ENCODE measurements at regions not wholly inside any gene's neighbourhood (a gene's known extent, or its start where the extent isn't known, plus 50 kb on each side); places are given as distances from the start of the nearest gene placed in this dataset.

DNA sequence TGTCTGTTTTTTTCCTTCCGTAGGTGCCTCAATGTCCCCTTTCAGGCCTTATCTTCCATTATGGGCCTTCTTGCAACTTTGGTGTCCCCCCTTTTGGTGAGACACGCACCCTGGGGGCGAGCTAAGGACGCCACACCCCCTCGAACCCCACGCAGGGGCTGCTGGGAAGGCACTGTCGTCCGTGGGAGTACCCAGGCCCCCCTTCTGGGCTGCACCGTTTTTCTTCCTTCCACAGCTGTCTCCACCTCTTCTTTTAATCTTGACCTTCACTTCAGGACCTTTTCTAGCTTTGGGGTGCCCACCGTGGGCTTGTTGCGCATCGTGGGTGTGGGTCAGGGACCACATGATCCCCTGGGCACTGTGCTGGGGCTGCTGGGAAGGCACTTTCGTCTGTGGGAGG is 271.8 kb downstream of the ALG10 start:
- TF ChIP-seq, protein P1, sequence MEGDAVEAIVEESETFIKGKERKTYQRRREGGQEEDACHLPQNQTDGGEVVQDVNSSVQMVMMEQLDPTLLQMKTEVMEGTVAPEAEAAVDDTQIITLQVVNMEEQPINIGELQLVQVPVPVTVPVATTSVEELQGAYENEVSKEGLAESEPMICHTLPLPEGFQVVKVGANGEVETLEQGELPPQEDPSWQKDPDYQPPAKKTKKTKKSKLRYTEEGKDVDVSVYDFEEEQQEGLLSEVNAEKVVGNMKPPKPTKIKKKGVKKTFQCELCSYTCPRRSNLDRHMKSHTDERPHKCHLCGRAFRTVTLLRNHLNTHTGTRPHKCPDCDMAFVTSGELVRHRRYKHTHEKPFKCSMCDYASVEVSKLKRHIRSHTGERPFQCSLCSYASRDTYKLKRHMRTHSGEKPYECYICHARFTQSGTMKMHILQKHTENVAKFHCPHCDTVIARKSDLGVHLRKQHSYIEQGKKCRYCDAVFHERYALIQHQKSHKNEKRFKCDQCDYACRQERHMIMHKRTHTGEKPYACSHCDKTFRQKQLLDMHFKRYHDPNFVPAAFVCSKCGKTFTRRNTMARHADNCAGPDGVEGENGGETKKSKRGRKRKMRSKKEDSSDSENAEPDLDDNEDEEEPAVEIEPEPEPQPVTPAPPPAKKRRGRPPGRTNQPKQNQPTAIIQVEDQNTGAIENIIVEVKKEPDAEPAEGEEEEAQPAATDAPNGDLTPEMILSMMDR (IDR thresholded peaks at IDR 0.05) = no peak
- no peak for TF ChIP-seq POLR2A (IDR thresholded peaks at IDR 0.05)
